GM12878 (cell line): ENCODE measurements at regions not wholly inside any gene's neighbourhood (a gene's known extent, or its start where the extent isn't known, plus 50 kb on each side); places are given as distances from the start of the nearest gene placed in this dataset.

Experiments
- ATF3 ChIP-seq: IDR thresholded peaks from 2 replicates; pipeline ENCODE4 v1.6.1; 2011; ENCODE audit warnings: low read depth, mild to moderate bottlenecking, low read length, moderate library complexity, borderline replicate concordance; ENCODE audit errors: extremely low read depth
- ATF7 ChIP-seq: fragments of 450-650 bp; IDR thresholded peaks from 2 replicates; pipeline ENCODE4 v1.6.1; 2016; ENCODE audit warnings: low read depth, mild to moderate bottlenecking
- GABPA ChIP-seq: IDR thresholded peaks from 2 replicates; pipeline ENCODE4 v1.6.1; 2014; ENCODE audit warnings: antibody characterized with exemption, low read depth, mild to moderate bottlenecking, inconsistent platforms
- MAX ChIP-seq: IDR thresholded peaks from 2 replicates; pipeline ENCODE4 v1.6.1; 2012; ENCODE audit warnings: low read depth, low read length, improper control_type of control experiment
- NKRF ChIP-seq: fragments of 450-650 bp; conservative IDR thresholded peaks from 2 replicates; pipeline ENCODE4 v1.6.1; 2017; ENCODE audit warnings: mild to moderate bottlenecking, moderate library complexity
- PKNOX1 ChIP-seq: fragments of 450-650 bp; IDR thresholded peaks from 2 replicates; pipeline ENCODE4 v1.6.1; 2016; ENCODE audit warnings: mild to moderate bottlenecking
- YBX1 ChIP-seq: fragments of 450-650 bp; IDR thresholded peaks from 2 replicates; pipeline ENCODE4 v1.6.1; 2016; ENCODE audit warnings: antibody characterized with exemption
- ZBTB40 ChIP-seq: fragments of 450-650 bp; IDR thresholded peaks from 2 replicates; pipeline ENCODE4 v1.6.1; 2016; ENCODE audit warnings: mild to moderate bottlenecking, moderate library complexity, borderline replicate concordance
- ZNF24 ChIP-seq: fragments of 450-650 bp; IDR thresholded peaks from 2 replicates; pipeline ENCODE4 v1.6.1; 2017; ENCODE audit warnings: antibody characterized with exemption, mild to moderate bottlenecking

GRCh38 chr11:92659793-92660192 lies 309.7 kb upstream of the MTNR1B start (continued):
- no peak for TF ChIP-seq ZBTB40
- no peak for TF ChIP-seq ATF7
- TF ChIP-seq GABPA: no peak
- TF ChIP-seq NKRF: no peak
- no peak for TF ChIP-seq MAX
- TF ChIP-seq PKNOX1: no peak
- no peak for TF ChIP-seq ATF3
- TF ChIP-seq YBX1: no peak
- no peak for TF ChIP-seq ZNF24
